ENCODE measurements at regions not wholly inside any gene's neighbourhood (a gene's known extent, or its start where the extent isn't known, plus 50 kb on each side); places are given as distances from the start of the nearest gene placed in this dataset.
"Not testable (repeated sequence)": the region's sequence is repeated elsewhere in the genome, so short reads cannot be mapped to it uniquely, and the experiment has no call there.

- no peak for DNase-seq
These were observed 174.0 kb upstream of the SNX2 start for GRCh38 chr5:122600924-122601323.

GRCh38 chr5:122602700-122603099 lies 172.2 kb upstream of the SNX2 start:
- no peak for DNase-seq

GRCh38 chr5:122605236-122605635 lies 169.6 kb upstream of the SNX2 start:
- DNase-seq, result no peak

GRCh38 chr5:122607818-122608217 lies 167.1 kb upstream of the SNX2 start:
- no peak for DNase-seq

- no peak for DNase-seq
These were observed 166.7 kb upstream of the SNX2 start for GRCh38 chr5:122608222-122608621.

- no peak for DNase-seq
These were observed 163.5 kb upstream of the SNX2 start for GRCh38 chr5:122611406-122611805.

- DNase-seq, result no peak
These were observed 162.0 kb upstream of the SNX2 start for GRCh38 chr5:122612901-122613300.

- DNase-seq, result no peak
These were observed 159.7 kb upstream of the SNX2 start for GRCh38 chr5:122615146-122615545.

- DNase-seq, result no peak
These were observed 159.0 kb upstream of the SNX2 start for GRCh38 chr5:122615832-122616231.

- DNase-seq, result not testable (repeated sequence)
These were observed 156.8 kb upstream of the SNX2 start for GRCh38 chr5:122618046-122618445.

- not testable (repeated sequence) for DNase-seq
These were observed 154.1 kb upstream of the SNX2 start for GRCh38 chr5:122620768-122621167.

- not testable (repeated sequence) for DNase-seq
These were observed 146.2 kb upstream of the SNX2 start for GRCh38 chr5:122628714-122629113.

- no peak for DNase-seq
These were observed 145.7 kb upstream of the SNX2 start for GRCh38 chr5:122629121-122629677.

- no peak for DNase-seq
These were observed 136.3 kb upstream of the SNX2 start for GRCh38 chr5:122638581-122638980.

- no peak for DNase-seq
These were observed 135.8 kb upstream of the SNX2 start for GRCh38 chr5:122639033-122639432.

GRCh38 chr5:122639864-122640263 lies 135.0 kb upstream of the SNX2 start:
- no peak for DNase-seq

GRCh38 chr5:122649080-122649479 lies 125.8 kb upstream of the SNX2 start:
- no peak for DNase-seq

- no peak for DNase-seq
These were observed 121.5 kb upstream of the SNX2 start for GRCh38 chr5:122653087-122654017.

GRCh38 chr5:122656160-122656559 lies 118.7 kb upstream of the SNX2 start:
- no peak for DNase-seq

GRCh38 chr5:122656577-122656976 lies 118.3 kb upstream of the SNX2 start:
- no peak for DNase-seq

- no peak for DNase-seq
These were observed 113.2 kb upstream of the SNX2 start for GRCh38 chr5:122661496-122662180.

GRCh38 chr5:122665051-122665450 lies 109.8 kb upstream of the SNX2 start:
- no peak for DNase-seq

GRCh38 chr5:122668552-122668951 lies 106.3 kb upstream of the SNX2 start:
- DNase-seq, result no peak
